Activated B cell treated with CpG ODN at 0.5 μM for 24 hours (primary cell): ENCODE measurements at regions not wholly inside any gene's neighbourhood (a gene's known extent, or its start where the extent isn't known, plus 50 kb on each side); places are given as distances from the start of the nearest gene placed in this dataset.

Experiments used
- ATAC-seq: fragments of 200-7000 bp; cut with Tn5 transposase; one replicate; pipeline ENCODE4 v1.10.0; 2021; ENCODE audit warnings: low read depth, mild to moderate bottlenecking, moderate library complexity
- CTCF ChIA-PET: fragments of 350-600 bp; sonication (Branson Sonifier 250); formaldehyde crosslinking; loops from one replicate; lab custom pipeline; 2021; ENCODE audit warnings: antibody characterized with exemption; lab: Charles Lee
- POLR2A ChIA-PET: fragments of 350-600 bp; sonication (Branson Sonifier 250); formaldehyde crosslinking; loops from one replicate; lab custom pipeline; 2021; ENCODE audit warnings: antibody characterized with exemption; lab: Charles Lee
- DNase-seq: peaks from one replicate; pipeline ENCODE4 v3.0.0; 2022
- H3K27ac Mint-ChIP-seq: one replicate; pipeline ENCODE4 v1.8.0; 2020; ENCODE audit warnings: mixed read lengths
- H3K27me3 Mint-ChIP-seq: one replicate; pipeline ENCODE4 v1.8.0; 2021; ENCODE audit warnings: mixed read lengths
- H3K36me3 Mint-ChIP-seq: one replicate; pipeline ENCODE4 v1.8.0; 2021; ENCODE audit warnings: low read depth, mixed read lengths
- H3K4me1 Mint-ChIP-seq: one replicate; pipeline ENCODE4 v1.8.0; 2021; ENCODE audit warnings: mixed read lengths
- H3K4me3 Mint-ChIP-seq: one replicate; pipeline ENCODE4 v1.8.0; 2020; ENCODE audit warnings: mild to moderate bottlenecking, mixed read lengths
- H3K9me3 Mint-ChIP-seq: one replicate; pipeline ENCODE4 v1.8.0; 2020; ENCODE audit warnings: mixed read lengths
- CTCF ChIP-seq: fragments of 200-600 bp; IDR thresholded peaks from one replicate; pipeline ENCODE4 v1.8.0; 2022; ENCODE audit warnings: antibody characterized with exemption, mild to moderate bottlenecking
- intact Hi-C: fragments of 100-400 bp; cut with micrococcal nuclease; formaldehyde crosslinking; loops from one replicate; pipeline ENCODE4 v1.15.1; 2024

- no peak for TF ChIP-seq CTCF
- ChIA-PET CTCF (no interaction called here), POLR2A (no interaction called here)
- intact Hi-C loops = no loop called here
- ATAC-seq = no peak
- Mint-ChIP-seq H3K36me3 (no peaks in the 10 kb centered on the region), H3K4me1 (no peaks in the 10 kb centered on the region), H3K4me3 (no peak overlapping the region), H3K27me3 (peaks cover 17% of the 10 kb centered on the region), H3K27ac (no peak overlapping the region), H3K9me3 (no peaks in the 10 kb centered on the region)
- no peak for DNase-seq
Observed at GRCh38 chr6:43840490-43841218, 70.6 kb downstream of the VEGFA start.

- Mint-ChIP-seq H3K9me3 (no peaks in the 10 kb centered on the region), H3K27ac (no peak overlapping the region), H3K4me1 (no peaks in the 10 kb centered on the region), H3K36me3 (no peaks in the 10 kb centered on the region), H3K4me3 (no peak overlapping the region), H3K27me3 (peaks cover 10% of the 10 kb centered on the region)
- DNase-seq (no peak), ATAC-seq (no peak)
- intact Hi-C loops = loop anchor here (1.0 kb wide), 1 partner anchor 171 kb away; no protein-coding TSS in a partner anchor
- POLR2A ChIA-PET = no interaction called here
- CTCF ChIA-PET = no interaction called here
- TF ChIP-seq CTCF = no peak
Observed at GRCh38 chr6:43838276-43839036, 68.4 kb downstream of the VEGFA start.

GRCh38 chr6:43837507-43837906, 67.5 kb downstream of the VEGFA start:
- ATAC-seq (no peak), DNase-seq (no peak)
- ChIA-PET POLR2A (no interaction called here), CTCF (no interaction called here)
- H3K9me3 Mint-ChIP-seq = no peaks in the 10 kb centered on the region
- no peak overlapping the region for H3K27ac Mint-ChIP-seq
- H3K4me1 Mint-ChIP-seq = no peaks in the 10 kb centered on the region
- intact Hi-C loops = no loop called here
- peaks cover 10% of the 10 kb centered on the region for H3K27me3 Mint-ChIP-seq
- no peak for TF ChIP-seq CTCF
- H3K36me3 Mint-ChIP-seq = no peaks in the 10 kb centered on the region
- H3K4me3 Mint-ChIP-seq = no peak overlapping the region

- ATAC-seq (no peak), DNase-seq (no peak)
- H3K4me1 Mint-ChIP-seq = no peaks in the 10 kb centered on the region
- POLR2A ChIA-PET = no interaction called here
- H3K4me3 Mint-ChIP-seq = no peak overlapping the region
- H3K9me3 Mint-ChIP-seq = no peaks in the 10 kb centered on the region
- no peaks in the 10 kb centered on the region for H3K36me3 Mint-ChIP-seq
- CTCF ChIA-PET = no interaction called here
- intact Hi-C loops = no loop called here
- no peak for TF ChIP-seq CTCF
- H3K27me3 Mint-ChIP-seq = peaks cover 10% of the 10 kb centered on the region
- no peak overlapping the region for H3K27ac Mint-ChIP-seq
Observed at GRCh38 chr6:43836507-43837240, 66.7 kb downstream of the VEGFA start.
